Naive thymus-derived CD4-positive, alpha-beta T cell (primary cell): ENCODE measurements at regions not wholly inside any gene's neighbourhood (a gene's known extent, or its start where the extent isn't known, plus 50 kb on each side); places are given as distances from the start of the nearest gene placed in this dataset.

ENCODE experiments used
- ATAC-seq: fragments of 150-1000 bp; cut with Tn5 transposase; 2 replicates; pipeline ENCODE4 v1.10.0; 2021; ENCODE audit warnings: mild to moderate bottlenecking, moderate library complexity
- CTCF ChIA-PET: fragments of 350-600 bp; sonication (Branson Sonifier 250); formaldehyde crosslinking; loops from one replicate; lab custom pipeline; 2021; ENCODE audit warnings: antibody characterized with exemption; lab: Charles Lee
- POLR2A ChIA-PET: fragments of 350-600 bp; sonication (Branson Sonifier 250); formaldehyde crosslinking; loops from one replicate; lab custom pipeline; 2021; ENCODE audit warnings: antibody characterized with exemption, inconsistent platforms; lab: Charles Lee
- DNase-seq, 9 donors: peaks; one replicate each; pipeline versions ENCODE4 v3.0.0 to v3.0.0-alpha.2; 2020 to 2022; ENCODE audit warnings: mixed read lengths in 1 of 9
- H3K27ac ChIP-seq: one replicate; pipeline ENCODE4 v1.7.0; 2013; ENCODE audit warnings: mild to moderate bottlenecking, low read depth, low read length, moderate library complexity
- H3K27me3 ChIP-seq, 2 donors: one replicate each; pipeline ENCODE4 v1.7.0; 2013; ENCODE audit warnings: low read length in 2 of 2, mild to moderate bottlenecking in 2 of 2, moderate library complexity in 2 of 2; ENCODE audit not compliant: control insufficient read depth in 2 of 2, insufficient read depth in 2 of 2
- H3K36me3 ChIP-seq, 3 experiments: 1 replicate in 2 of 3; 2 replicates in 1 of 3; pipeline ENCODE4 v1.7.0; 2013; ENCODE audit warnings: low read length in 3 of 3, mild to moderate bottlenecking in 3 of 3, moderate library complexity in 1 of 3; ENCODE audit not compliant: insufficient read depth in 3 of 3, control insufficient read depth in 2 of 3
- H3K4me1 ChIP-seq, 2 donors: one replicate each; pipeline ENCODE4 v1.7.0; 2013; ENCODE audit warnings: low read length in 2 of 2, mild to moderate bottlenecking in 2 of 2, moderate library complexity in 1 of 2; ENCODE audit not compliant: control insufficient read depth in 2 of 2, insufficient read depth in 2 of 2
- H3K4me3 ChIP-seq: 2 replicates; pipeline ENCODE4 v1.7.0; 2013; ENCODE audit warnings: mild to moderate bottlenecking, low read length
- H3K9me3 ChIP-seq, 3 experiments: 1 replicate in 2 of 3; 2 replicates in 1 of 3; pipeline ENCODE4 v1.7.0; 2013; ENCODE audit warnings: low read length in 3 of 3; ENCODE audit not compliant: control insufficient read depth in 2 of 3
- H3K27ac Mint-ChIP-seq, 9 donors: one replicate each; pipeline ENCODE4 v1.8.0; 2020 to 2022; ENCODE audit warnings: mixed read lengths in 9 of 9, mild to moderate bottlenecking in 8 of 9, moderate library complexity in 5 of 9, inconsistent platforms in 2 of 9
- H3K27me3 Mint-ChIP-seq, 5 donors: one replicate each; pipeline ENCODE4 v1.8.0; 2021 to 2022; ENCODE audit warnings: mixed read lengths in 5 of 5, mild to moderate bottlenecking in 1 of 5
- H3K36me3 Mint-ChIP-seq, 5 donors: one replicate each; pipeline ENCODE4 v1.8.0; 2020 to 2022; ENCODE audit warnings: mixed read lengths in 5 of 5, mild to moderate bottlenecking in 3 of 5, inconsistent platforms in 1 of 5
- H3K4me1 Mint-ChIP-seq, 7 donors: one replicate each; pipeline ENCODE4 v1.8.0; 2020 to 2022; ENCODE audit warnings: mixed read lengths in 7 of 7, mild to moderate bottlenecking in 3 of 7, inconsistent platforms in 1 of 7
- H3K4me3 Mint-ChIP-seq, 10 donors: one replicate each; pipeline ENCODE4 v1.8.0; 2020 to 2022; ENCODE audit warnings: mild to moderate bottlenecking in 10 of 10, mixed read lengths in 10 of 10, moderate library complexity in 6 of 10, inconsistent platforms in 2 of 10
- H3K9me3 Mint-ChIP-seq, 11 donors: one replicate each; pipeline ENCODE4 v1.8.0; 2020 to 2022; ENCODE audit warnings: mixed read lengths in 11 of 11, mild to moderate bottlenecking in 4 of 11, inconsistent platforms in 1 of 11, moderate library complexity in 1 of 11
- intact Hi-C, 2 donors: fragments of 100-400 bp; cut with micrococcal nuclease; formaldehyde crosslinking; loops; one replicate each; pipeline ENCODE4 v1.15.1; 2023

DNA sequence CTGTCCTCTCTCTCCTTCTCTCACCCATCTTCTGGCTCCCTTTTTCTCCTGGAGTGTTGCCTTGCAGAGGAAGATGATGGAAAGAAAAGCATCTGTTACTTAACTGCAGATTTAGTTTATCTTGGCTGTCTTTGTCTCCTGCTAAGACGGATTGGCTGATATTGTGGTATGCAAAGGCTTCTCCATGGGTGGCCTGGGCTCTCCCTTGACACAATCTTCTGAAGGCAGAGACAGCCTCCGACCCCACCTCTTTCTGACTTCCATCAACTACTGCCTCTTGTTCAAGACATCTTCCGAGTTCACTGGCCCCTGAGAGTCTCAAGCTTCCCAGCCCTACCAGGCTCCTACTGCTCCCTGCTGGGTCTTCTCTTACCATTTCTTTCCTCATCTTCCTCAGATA lies 403.7 kb downstream of the LRRC70 start:
- no peak overlapping the region for H3K27ac ChIP-seq
- no peaks in the 10 kb centered on the region for H3K4me1 Mint-ChIP-seq
- POLR2A ChIA-PET: no interaction called here
- ATAC-seq: no peak
- H3K9me3 ChIP-seq: peaks cover 0 to 5% (median 0%) of the 10 kb centered on the region in 3 experiments
- no peaks in the 10 kb centered on the region for H3K36me3 ChIP-seq
- no peak overlapping the region for H3K27ac Mint-ChIP-seq
- CTCF ChIA-PET: no interaction called here
- no peaks in the 10 kb centered on the region for H3K4me1 ChIP-seq
- H3K9me3 Mint-ChIP-seq: peaks cover 0 to 30% (median 14%) of the 10 kb centered on the region in 11 donors
- H3K36me3 Mint-ChIP-seq: no peaks in the 10 kb centered on the region
- peaks cover 0 to 5% (median 0%) of the 10 kb centered on the region in 5 donors for H3K27me3 Mint-ChIP-seq
- no peaks in the 10 kb centered on the region for H3K27me3 ChIP-seq
- no peak for DNase-seq
- intact Hi-C loops: no loop called here
- H3K4me3 Mint-ChIP-seq: no peak overlapping the region
- H3K4me3 ChIP-seq: no peak overlapping the region

DNA sequence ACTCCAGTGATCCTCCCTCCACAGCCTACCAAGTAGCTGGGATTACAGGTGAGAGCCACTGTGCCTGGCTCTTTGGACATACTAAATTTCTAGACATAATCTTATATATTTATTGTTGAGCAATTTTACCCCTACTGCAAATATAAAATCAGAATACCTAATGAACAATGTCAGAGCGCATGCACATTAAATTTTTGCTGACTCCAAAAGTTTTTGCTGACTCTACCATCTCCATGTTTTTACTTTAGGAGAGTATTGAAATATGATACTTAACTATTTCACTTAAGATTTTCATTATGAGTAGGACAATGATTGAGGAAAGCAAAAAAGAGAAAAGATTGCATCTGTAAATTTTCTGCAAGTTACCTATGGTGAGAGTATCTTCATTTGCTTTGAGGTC lies 402.3 kb downstream of the LRRC70 start:
- ATAC-seq: no peak
- ChIA-PET CTCF (no interaction called here), POLR2A (no interaction called here)
- H3K9me3 Mint-ChIP-seq: peaks cover 0 to 15% (median 5%) of the 10 kb centered on the region in 11 donors
- no peaks in the 10 kb centered on the region for H3K4me1 Mint-ChIP-seq
- no peaks in the 10 kb centered on the region for H3K36me3 ChIP-seq
- peaks cover 0 to 5% (median 0%) of the 10 kb centered on the region in 5 donors for H3K27me3 Mint-ChIP-seq
- intact Hi-C loops: no loop called here
- no peak overlapping the region for H3K4me3 Mint-ChIP-seq
- H3K9me3 ChIP-seq: peaks cover 0 to 2% (median 0%) of the 10 kb centered on the region in 3 experiments
- no peaks in the 10 kb centered on the region for H3K27me3 ChIP-seq
- no peak overlapping the region for H3K27ac Mint-ChIP-seq
- H3K27ac ChIP-seq: no peak overlapping the region
- no peak overlapping the region for H3K4me3 ChIP-seq
- no peak for DNase-seq
- H3K36me3 Mint-ChIP-seq: no peaks in the 10 kb centered on the region
- no peaks in the 10 kb centered on the region for H3K4me1 ChIP-seq

DNA sequence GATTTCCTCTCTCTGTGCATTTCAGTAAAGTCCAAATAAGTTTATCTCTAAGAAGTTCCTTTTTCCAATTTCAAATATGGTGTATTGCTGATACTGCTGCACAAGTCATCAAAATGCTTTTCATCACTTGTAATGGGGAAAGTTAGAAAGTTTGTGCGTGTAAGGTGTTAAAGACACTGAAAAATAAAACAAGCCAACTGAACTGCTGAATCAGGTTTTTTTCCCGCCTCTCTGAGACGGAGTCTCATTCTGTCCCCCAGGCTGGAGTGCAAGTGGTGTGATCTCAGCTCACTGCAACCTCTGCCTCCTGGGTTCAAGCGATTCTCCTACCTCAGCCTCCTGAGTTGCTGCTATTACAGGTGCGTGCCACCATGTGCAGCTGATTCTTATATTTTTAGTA lies 400.9 kb downstream of the LRRC70 start:
- no peaks in the 10 kb centered on the region for H3K36me3 Mint-ChIP-seq
- H3K27ac Mint-ChIP-seq: no peak overlapping the region
- POLR2A ChIA-PET: no interaction called here
- Histone ChIP-seq H3K4me1 (no peaks in the 10 kb centered on the region), H3K36me3 (no peaks in the 10 kb centered on the region), H3K27ac (no peak overlapping the region), H3K9me3 (no peaks in the 10 kb centered on the region), H3K4me3 (no peak overlapping the region), H3K27me3 (no peaks in the 10 kb centered on the region)
- ATAC-seq: no peak
- H3K4me3 Mint-ChIP-seq: no peak overlapping the region
- H3K4me1 Mint-ChIP-seq: no peaks in the 10 kb centered on the region
- no peak for DNase-seq
- intact Hi-C loops: no loop called here
- H3K27me3 Mint-ChIP-seq: peaks cover 0 to 5% (median 0%) of the 10 kb centered on the region in 5 donors
- CTCF ChIA-PET: no interaction called here
- H3K9me3 Mint-ChIP-seq: peaks cover 0 to 5% (median 1%) of the 10 kb centered on the region in 11 donors

DNA sequence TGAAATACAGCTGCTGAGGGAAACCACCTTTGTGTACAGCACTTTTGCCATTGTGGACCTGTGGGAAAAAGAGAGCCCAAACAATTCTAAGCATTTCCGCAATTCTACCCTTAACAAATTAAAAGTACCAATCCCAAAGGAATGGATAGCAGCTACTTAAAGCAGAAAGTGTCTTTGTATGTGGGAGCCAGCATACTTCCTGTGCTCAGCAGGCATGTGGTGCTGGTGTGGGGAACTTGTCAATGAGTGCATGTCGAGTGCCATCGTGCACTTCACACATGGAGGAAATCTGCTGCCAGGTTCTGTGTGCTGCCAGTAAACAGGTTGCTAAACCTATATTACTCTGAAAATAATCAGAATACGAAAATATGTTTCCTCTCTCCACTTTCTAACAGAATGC lies 399.0 kb downstream of the LRRC70 start:
- H3K9me3 ChIP-seq: no peaks in the 10 kb centered on the region
- CTCF ChIA-PET: no interaction called here
- no peaks in the 10 kb centered on the region for H3K36me3 ChIP-seq
- Mint-ChIP-seq H3K4me1 (no peaks in the 10 kb centered on the region), H3K27ac (no peak overlapping the region), H3K9me3 (peaks cover 0 to 5% (median 0%) of the 10 kb centered on the region in 11 donors), H3K27me3 (peaks cover 0 to 3% (median 0%) of the 10 kb centered on the region in 5 donors), H3K4me3 (no peak overlapping the region), H3K36me3 (no peaks in the 10 kb centered on the region)
- no peaks in the 10 kb centered on the region for H3K4me1 ChIP-seq
- H3K4me3 ChIP-seq: no peak overlapping the region
- ATAC-seq (no peak), DNase-seq (no peak)
- POLR2A ChIA-PET: no interaction called here
- no peaks in the 10 kb centered on the region for H3K27me3 ChIP-seq
- H3K27ac ChIP-seq: no peak overlapping the region
- intact Hi-C loops: no loop called here

DNA sequence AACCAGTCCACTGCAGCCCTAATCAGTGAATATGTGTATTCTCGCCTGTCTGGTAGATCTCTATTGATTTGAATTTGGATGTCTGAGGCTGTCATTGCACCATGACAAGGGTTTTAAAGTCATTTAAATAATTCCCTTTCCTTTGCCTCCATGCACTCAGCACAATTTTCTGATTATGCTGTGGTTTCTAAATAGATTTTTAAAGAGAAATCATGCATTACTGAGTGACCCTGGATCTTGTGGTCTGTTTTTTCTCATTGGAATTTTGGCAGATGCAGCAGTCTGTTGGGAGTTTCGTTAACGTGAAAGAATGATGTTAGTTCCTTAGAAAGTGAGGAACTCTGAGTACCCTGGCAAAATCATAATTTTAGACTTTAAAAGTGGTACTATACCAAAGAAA lies 396.0 kb downstream of the LRRC70 start:
- Mint-ChIP-seq H3K4me3 (no peak overlapping the region), H3K4me1 (no peaks in the 10 kb centered on the region), H3K9me3 (peaks cover 0 to 11% (median 2%) of the 10 kb centered on the region in 11 donors), H3K36me3 (no peaks in the 10 kb centered on the region), H3K27me3 (no peaks in the 10 kb centered on the region), H3K27ac (no peak overlapping the region)
- H3K36me3 ChIP-seq: no peaks in the 10 kb centered on the region
- H3K4me3 ChIP-seq: no peak overlapping the region
- H3K9me3 ChIP-seq: no peaks in the 10 kb centered on the region
- intact Hi-C loops: no loop called here
- DNase-seq (no peak), ATAC-seq (no peak)
- no peaks in the 10 kb centered on the region for H3K27me3 ChIP-seq
- CTCF ChIA-PET: no interaction called here
- H3K27ac ChIP-seq: no peak overlapping the region
- POLR2A ChIA-PET: no interaction called here
- H3K4me1 ChIP-seq: no peaks in the 10 kb centered on the region

DNA sequence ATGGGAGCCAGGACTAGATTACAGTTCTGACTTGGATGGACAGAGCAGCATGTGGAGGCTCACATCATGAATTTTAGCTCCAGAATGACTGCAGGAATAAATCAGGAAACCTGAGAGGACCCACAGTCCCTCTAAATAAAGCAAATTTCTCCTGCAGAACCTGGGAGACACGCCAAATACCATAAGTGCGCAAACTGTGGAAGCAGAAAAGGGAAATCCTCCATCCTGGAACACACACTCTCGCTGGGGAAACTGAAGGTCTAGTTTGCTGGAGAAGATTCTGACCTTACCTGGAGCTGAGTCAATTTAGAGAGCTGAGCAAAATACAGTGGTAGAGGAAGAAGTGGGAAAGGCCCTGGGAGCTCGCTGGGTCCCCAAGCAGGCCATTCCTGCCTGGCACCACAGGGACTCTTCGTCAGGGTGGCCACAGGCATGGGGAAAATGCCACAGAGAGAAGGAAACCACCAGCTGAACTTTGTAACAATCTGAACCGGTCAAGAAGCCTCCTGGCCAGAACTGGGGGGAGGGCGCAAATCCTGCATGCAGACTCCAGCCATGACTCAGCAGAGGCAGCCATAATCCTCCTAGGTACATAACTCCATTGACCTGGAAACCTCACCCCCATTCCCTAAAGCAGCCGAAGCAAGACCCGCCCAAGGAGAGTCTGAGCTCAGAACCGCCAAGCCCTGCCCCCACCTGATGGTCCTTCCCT lies 390.9 kb downstream of the LRRC70 start:
- ATAC-seq: no peak
- H3K36me3 ChIP-seq: no peaks in the 10 kb centered on the region
- peaks cover 0 to 6% (median 0%) of the 10 kb centered on the region in 5 donors for H3K36me3 Mint-ChIP-seq
- H3K4me1 ChIP-seq: no peaks in the 10 kb centered on the region
- CTCF ChIA-PET: no interaction called here
- no peaks in the 10 kb centered on the region for H3K27me3 ChIP-seq
- peaks cover 0 to under 1% (median 0%) of the 10 kb centered on the region in 3 experiments for H3K9me3 ChIP-seq
- H3K4me3 ChIP-seq: no peak overlapping the region
- no peak for DNase-seq
- no peaks in the 10 kb centered on the region for H3K27me3 Mint-ChIP-seq
- peaks cover 6 to 40% (median 12%) of the 10 kb centered on the region in 11 donors for H3K9me3 Mint-ChIP-seq
- no peak overlapping the region for H3K27ac ChIP-seq
- POLR2A ChIA-PET: no interaction called here
- H3K4me3 Mint-ChIP-seq: no peak overlapping the region
- H3K27ac Mint-ChIP-seq: no peak overlapping the region
- intact Hi-C loops: no loop called here
- H3K4me1 Mint-ChIP-seq: no peaks in the 10 kb centered on the region

DNA sequence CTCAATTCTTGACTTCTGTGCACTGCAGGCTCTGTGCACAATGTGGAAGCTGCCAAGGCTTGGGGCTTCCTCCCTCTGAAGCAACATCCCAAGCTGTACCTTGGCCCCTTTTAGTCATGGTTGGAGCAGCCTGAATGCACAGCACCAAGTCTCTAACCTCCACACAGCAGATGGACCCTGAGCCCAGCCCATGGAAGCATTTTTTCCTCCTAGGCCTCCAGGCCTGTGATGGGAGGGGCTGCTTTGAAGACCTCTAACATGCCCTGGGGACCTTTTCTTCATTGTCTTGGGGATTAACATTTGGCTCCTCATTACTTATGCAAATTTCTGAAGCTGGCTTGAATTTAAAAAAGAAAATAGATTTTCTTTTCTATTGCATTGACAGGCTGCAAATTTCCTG lies 385.8 kb downstream of the LRRC70 start:
- peaks cover 12 to 62% (median 27%) of the 10 kb centered on the region in 11 donors for H3K9me3 Mint-ChIP-seq
- intact Hi-C loops: no loop called here
- Histone ChIP-seq H3K9me3 (peaks cover 0 to 6% (median 0%) of the 10 kb centered on the region in 3 experiments), H3K4me1 (no peaks in the 10 kb centered on the region), H3K36me3 (no peaks in the 10 kb centered on the region), H3K4me3 (no peak overlapping the region), H3K27me3 (no peaks in the 10 kb centered on the region), H3K27ac (no peak overlapping the region)
- H3K27ac Mint-ChIP-seq: no peak overlapping the region
- ChIA-PET CTCF (no interaction called here), POLR2A (no interaction called here)
- no peak overlapping the region for H3K4me3 Mint-ChIP-seq
- H3K27me3 Mint-ChIP-seq: peaks cover 0 to 9% (median 0%) of the 10 kb centered on the region in 5 donors
- peaks cover 0 to 13% (median 0%) of the 10 kb centered on the region in 5 donors for H3K36me3 Mint-ChIP-seq
- DNase-seq (no peak), ATAC-seq (no peak)
- H3K4me1 Mint-ChIP-seq: no peaks in the 10 kb centered on the region
